Stimulated activated CD8-positive, alpha-beta memory T cell treated with anti-CD3 and anti-CD28 coated beads, Interleukin-4, amount 100 ng/mL, for 1 hour (primary cell): ENCODE measurements at regions not wholly inside any gene's neighbourhood (a gene's known extent, or its start where the extent isn't known, plus 50 kb on each side); places are given as distances from the start of the nearest gene placed in this dataset.
"Not testable (repeated sequence)": the region's sequence is repeated elsewhere in the genome, so short reads cannot be mapped to it uniquely, and the experiment has no call there.

Source experiments
- DNase-seq, 2 donors: peaks; one replicate each; pipeline ENCODE4 v3.0.0-alpha.2; 2020; ENCODE audit warnings: low read depth in 2 of 2, low spot score in 1 of 2

DNA sequence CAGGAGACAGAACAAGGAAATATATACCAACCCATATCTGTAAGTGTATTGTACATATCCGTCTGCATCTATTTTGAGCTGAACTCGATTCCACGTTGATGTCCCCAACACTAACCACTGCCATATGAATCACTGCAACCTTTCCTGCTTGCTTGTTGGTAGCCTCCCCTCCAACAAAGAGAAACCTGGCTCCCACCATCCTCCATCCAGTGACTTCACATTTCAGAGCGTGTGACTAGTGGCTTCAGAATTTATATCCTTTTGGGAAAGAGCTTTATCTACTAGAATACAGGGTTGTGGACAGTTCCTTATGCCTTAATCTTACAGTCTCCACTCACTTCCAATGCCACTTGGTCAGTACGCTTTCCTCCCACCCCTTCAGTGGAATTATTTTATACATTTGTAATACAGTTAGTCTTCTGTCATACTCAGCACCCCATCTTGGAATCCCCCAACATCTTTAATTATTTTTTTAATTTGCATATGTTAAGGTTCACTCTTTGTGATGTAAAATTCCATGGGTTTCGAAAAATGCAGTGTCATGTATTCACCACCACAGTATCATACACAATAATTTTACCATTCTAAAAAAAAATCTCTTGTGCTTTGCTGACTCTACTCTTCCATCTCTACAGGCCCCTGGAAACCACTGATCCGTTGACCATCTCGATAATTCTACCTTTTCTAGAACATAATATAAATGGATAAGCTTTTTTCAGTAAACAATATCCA, 264.7 kb downstream of the BCL2L11 start:
- not testable (repeated sequence) for DNase-seq

DNA sequence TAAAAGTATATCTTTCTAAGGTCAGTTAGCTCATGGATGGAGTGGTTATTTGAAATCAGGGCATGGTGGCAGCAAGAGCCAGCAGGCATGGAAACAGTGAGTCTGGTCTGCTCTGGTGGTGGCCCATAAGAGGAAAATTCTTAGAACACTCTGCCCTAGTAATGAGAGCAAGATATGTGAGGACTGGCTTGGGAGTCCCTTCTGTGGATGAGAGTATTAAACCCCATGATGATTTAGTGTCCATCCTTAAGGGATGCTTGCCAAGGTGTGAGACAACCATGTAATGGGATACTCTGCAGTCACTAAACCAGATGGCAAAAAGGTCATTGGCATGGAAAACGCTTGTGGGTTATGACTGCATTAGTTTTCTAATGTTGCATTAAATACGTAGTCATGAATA, 269.9 kb downstream of the BCL2L11 start:
- DNase-seq, result not testable (repeated sequence)

DNA sequence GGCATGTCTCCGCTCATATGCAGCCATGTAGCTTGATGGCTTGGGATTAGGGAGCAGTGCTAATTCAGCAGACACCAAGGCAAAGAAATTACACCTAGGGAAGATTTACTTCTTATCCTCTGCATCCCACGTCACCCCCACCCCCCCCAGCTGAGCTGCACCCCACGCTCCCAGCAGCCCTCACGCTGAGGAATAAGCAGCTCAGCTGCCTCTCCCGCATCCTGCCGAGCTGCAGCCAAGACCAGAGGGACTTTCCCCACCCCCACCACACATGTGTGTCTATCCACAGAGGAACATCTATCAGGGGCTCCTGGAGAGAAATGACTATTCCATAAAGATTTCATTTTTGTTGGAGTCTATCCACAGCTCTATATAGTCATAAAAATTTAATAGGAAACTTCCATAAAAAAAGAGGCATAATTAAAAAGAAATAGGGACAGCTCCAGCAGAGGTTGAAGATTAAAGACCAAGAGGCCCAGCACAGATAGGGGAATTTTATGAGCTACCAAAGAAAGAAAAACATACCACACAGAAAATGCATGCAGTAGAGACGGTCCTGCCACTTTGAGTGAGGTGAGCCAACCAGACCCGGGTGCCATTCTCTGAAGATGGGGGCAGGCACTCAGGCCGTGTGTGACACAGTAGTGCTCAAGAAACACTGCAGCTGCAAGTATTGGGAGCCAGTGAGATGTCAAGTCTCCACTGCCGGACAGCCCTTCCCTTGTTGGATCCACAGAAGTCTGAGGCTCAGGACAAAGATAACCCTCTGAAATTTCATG, 274.8 kb downstream of the BCL2L11 start:
- not testable (repeated sequence) for DNase-seq

DNA sequence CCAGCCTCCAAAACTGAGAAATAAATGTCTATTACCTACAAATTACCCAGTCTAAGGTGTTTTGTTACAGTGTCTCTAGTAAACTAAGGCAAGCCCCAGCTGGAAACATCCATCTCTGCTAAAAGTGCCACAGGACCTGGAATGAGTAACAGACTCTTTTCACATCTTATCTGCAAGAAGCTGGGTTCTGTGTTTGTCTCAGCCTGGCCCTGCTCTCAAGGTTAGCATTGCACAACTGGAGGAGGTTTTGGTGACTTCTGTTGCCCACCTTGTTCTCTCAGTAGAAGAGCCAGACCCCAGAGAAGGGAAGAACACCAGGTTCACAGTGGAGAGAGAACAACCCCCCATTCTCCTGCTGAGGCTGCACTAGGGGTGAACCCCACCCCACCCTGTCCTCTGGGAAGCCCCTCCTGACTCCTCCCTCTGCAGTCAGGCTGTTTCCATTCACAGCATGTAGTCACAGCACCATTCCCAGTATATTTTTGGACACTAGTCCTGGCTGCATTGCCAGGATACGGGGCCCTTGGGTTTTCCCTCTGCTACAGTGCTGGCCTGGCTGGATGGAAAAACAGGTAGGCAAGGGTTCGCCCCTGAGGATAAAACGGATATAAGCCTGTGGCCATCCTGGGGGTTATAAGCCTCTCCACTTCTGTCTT, 280.0 kb downstream of the BCL2L11 start:
- not testable (repeated sequence) for DNase-seq

DNA sequence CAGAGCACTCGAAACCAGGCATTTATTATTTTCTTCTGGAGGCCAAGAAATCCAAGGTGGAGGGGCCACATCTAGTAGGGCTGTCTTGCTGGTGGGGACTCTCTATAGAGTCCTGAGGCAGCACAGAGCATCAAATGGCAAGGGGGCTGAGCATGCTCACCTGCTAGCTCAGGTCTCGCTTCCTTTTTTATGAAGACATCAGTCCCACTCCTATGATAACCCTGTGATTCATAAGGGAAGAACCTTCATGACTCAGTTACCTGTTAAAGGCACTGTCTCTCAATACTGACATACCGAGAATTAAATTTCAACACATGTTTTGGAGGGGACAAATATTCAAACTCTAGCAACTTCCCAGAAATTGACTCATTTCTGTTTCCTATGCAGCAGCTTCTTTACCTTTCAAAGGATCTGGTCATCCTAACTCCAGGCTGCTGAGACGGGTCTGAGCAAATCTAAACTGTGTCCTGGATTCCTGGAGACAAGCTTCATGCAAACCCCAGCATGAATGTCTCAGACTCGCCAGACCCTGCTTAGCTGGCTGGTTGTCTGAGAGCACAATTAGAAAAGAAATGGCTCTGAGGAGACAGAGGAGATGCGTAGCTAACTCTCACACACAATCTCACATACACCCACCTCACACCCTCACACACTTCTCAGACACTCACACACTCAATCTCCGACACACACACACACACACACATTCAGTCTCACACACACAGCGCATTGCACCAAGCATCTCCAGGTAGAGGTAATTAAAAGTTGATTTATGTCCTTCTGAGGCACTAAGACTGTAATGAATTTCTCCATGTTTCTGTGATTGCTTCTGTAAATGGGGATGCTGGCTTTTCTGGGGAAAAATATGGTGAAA, 280.8 kb downstream of the BCL2L11 start:
- not testable (repeated sequence) for DNase-seq

DNA sequence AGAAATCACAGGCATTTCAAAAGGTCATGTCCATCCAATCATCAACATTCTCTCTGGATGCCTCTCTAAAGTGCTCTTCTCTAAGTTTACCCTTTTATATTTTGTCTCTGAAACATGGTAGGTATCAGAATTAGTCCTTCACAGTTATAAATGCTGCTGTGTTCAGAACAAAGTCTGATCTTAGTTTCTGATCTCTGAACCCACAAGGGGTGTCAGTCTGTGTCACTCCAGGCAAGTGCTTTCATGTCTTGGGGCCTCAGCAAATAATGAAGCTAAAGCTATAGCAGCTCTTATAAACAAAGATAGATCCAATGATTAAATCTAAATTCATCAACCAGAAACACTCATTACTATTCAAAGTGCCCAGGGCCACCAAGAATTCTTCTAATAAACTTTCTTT, 281.7 kb downstream of the BCL2L11 start:
- not testable (repeated sequence) for DNase-seq

DNA sequence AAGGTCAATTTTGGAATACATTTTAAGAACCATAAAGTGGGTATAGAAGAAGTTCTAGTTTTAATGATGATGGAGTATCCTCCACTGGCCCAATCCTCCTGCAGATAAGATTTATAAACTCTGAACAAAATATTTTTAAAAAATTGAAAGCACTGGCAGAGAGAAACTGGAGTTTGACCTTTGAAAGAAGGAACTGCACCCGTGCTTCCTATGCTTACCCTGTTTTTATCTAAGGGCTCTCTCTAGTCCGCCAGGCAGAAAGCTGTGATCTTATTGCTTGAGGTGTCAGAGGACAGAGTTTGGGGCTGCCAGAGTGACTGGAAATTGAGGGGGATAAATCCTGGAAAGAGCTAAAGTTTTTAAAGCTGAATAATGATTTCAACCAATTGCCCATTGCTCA, 282.6 kb downstream of the BCL2L11 start:
- not testable (repeated sequence) for DNase-seq

DNA sequence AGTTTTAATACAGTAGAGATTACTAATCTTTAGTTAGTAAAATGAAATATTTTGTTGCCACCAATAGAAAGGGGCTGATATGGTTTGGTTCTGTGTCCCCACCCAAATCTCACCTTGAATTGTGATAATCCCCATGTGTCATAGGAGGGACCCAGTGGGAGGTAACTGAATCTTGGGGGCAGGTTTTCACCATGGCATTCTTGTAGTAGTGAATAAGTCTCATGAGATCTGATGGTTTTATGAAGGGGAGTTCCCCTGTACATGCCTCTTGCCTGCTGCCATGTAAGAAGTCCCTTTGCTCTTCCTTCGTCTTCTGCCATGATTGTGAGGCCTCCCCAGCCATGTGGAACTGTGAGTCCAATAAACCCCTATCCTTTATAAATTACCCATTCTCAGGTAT, 285.9 kb downstream of the BCL2L11 start:
- DNase-seq, result not testable (repeated sequence)

DNA sequence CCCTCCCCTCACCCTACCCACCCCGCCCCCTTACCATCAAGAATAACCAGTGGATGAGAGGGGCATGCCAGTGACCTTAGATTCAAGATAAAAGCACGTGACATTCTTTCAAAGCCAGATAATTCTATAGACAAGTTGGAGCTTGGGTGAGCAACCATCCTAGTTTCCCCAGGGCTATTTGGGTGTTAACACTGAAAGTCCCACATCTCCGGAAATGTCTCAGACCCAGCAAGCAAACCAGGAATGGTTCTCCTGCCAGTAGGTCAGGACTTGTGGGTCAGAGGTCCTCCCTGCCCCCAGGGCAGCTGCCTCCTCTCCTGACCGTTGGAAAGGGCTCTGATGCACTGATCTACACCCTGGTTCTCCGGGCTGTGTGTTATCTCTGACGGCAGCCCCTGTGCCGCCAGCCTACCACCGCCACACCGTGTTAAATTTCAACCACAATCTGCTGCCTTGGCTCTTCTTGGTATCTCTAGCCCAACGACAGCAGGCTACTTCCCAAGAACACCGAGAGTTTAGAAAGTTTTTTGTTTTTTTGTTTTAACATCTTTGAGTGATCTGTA, 287.0 kb downstream of the BCL2L11 start:
- not testable (repeated sequence) for DNase-seq

DNA sequence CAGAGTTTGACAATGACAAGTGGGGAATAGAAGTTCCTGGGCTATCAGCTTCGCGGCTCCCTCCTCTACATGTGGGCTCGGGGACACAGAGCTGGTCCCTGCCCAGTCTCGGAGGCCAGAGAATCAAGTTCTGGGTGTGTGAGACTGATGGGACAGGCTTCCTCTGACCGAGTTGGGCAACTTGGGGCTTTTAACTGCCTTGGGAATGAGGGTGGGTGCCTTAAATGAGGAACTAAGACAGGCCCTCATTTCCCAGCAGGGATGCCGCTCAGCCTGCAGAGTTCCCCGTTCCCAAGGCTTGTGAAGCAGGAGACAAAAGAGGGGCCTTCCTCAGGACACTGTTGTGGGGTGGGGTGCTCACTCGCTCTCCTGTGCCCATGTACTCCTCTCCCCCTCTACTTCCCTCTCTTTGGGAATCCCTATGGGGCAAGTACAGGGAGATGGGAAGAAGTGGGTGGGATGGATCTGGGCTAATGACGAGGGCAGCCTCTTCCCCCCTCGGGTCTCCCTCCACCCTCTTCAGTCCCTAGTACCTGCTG, 290.2 kb downstream of the BCL2L11 start:
- DNase-seq, result not testable (repeated sequence)

DNA sequence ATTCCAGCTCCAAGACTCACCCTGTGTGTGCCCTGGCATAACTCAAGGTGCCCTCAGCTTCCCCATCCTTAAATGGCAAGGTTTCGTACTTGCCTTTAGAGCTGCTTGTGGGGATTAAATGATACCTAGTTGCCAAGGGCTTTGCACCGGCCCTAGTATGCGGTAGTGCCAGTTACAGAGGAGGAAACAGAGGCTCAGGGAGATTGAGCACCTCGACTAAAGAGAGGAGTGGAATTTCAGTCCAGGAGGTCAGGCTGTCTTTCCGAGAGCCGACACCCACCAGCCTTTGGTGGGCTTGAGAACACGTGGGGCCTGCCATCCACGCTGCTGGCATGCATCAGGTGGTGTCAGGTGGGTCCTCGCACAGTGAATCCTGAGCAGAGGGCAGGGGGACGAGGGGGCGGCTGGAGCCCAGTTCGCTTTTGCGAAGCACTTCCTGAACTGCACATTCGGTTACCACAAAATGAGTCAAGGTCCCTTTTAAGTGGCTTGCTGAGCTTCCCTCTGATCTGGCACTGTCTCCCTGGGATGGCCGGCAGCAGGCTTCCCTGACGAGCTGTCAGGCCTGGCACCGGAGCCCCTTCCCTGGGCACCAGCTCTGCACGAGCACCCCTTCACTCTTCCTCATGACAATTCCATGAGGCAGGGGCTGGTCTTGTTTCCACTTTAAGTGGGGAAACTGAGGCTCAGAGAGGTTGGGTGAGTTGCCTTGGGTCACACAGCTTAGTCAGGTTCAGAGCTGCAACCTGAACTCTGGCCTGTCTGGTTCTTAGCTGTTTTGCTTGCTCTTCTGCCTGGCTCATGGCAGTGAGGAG, 291.4 kb downstream of the BCL2L11 start:
- DNase-seq, result not testable (repeated sequence)

DNA sequence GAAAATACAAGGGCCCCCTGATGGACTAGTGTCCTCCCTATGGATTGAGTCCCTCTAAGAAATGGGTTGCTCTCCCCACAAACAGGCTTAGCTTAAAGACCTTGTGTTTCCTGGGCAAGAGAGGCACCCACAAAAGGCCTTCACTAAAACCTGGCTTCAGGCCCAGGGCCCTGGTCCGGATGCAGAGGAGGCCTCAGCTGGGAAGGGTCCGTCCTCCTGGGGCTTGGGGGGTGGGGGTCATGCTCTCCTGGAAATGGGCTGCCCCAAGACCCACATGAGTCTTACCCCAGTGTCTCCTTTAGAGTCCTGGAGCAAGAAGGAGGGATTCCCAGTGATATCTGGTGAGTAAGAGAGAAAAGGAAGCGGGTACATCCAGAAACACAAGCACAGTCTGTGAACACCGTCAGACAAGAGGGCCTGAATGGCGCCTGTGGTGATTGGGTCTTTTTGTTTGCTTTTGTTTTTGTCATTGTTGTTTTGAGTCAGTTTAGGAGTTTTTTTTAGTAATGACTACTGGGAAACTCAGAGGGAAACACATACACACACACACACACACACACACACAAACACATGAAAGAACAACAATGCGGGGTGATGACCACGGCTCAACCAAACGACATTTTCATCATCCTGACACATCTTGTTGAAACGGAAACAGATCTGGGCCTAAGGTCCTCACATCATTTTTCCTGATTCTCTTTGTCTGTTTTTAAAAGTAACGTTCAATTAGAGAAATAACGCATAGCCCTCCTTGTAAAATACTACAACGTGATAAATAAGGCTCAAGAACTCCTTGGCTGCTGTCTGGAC, 292.3 kb downstream of the BCL2L11 start:
- DNase-seq, result not testable (repeated sequence)

DNA sequence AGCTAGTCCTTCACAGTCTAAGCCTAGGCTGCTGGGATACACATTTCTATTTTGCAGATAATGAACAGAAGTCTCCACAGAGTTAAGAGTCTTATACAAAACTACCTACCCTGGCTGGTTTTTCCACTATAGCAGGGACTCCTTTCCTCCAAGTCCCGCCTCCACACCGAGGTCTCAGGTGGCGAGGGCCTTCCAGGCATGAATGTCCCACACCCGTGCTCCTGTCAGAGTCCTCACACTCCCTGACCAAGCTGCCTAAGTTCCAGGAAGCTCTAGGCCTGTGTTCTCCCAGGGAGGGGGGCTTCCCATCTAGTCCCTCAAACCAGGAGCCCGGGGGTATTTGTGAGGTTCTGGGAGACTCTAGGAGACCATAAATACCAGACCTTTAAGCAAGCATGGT, 293.2 kb downstream of the BCL2L11 start:
- not testable (repeated sequence) for DNase-seq

DNA sequence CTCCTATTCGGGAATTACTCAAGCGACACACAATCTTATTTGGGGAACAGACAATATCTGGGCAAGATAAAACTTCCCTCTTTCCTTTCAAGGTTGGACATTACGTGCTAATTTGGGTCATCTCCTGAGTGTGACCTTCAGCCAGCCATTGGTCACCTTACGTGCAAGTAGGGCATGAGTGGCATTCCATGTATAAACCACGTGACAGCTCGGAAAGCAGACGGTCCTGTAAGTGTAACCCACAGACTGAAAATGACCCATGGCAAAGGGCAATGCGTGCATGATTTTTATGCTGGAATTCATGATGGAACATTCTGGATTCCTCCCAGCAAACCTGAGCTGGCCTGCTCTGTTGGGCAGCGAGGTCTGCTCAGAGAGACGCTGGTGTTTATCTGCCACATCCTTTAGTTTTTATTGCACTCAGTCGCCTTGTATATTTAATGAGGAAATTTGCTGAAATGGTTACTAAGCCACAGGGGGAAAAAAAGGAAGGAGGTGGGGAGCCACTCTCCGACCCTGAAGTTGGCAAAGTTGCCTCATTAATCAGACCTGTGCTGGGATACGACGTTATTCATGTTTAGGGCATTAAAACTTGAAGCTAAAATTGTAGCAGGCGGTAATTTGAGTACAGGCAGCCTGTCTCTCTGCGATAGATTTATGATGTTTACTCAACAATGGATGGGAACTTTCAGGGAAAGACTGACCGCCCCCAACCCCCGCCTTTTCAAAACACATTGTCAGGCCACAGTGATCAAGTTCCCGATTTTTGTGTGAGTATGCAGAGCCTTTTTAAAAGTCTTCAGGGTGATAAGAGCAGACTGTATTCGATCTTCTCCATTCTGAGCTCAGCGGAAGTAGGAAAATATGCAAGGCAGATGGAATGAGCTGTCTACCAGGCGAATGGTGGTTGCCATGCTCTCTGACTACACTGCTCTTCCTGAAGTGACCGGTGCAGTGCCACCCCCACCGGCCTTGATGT, 295.3 kb downstream of the BCL2L11 start:
- not testable (repeated sequence) for DNase-seq

DNA sequence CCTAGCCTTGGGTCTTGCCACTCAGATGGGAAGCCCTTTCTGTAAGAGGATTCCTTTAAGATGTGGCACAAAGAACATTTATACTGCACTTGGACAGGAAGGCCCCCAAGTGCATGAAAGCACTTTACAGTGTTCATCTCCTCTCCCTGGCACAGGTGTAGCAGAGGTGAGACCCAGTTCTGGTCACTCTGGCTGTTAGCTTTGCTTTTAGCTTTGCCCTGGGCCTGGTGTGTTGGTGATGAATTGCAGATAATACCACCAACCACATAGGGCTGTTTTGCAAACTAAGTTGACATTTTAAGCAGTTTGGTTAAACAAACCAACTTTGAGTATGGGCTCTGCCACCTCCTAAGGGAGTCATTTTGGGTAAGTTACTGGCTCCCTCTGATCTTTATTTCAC, 296.3 kb downstream of the BCL2L11 start:
- not testable (repeated sequence) for DNase-seq

DNA sequence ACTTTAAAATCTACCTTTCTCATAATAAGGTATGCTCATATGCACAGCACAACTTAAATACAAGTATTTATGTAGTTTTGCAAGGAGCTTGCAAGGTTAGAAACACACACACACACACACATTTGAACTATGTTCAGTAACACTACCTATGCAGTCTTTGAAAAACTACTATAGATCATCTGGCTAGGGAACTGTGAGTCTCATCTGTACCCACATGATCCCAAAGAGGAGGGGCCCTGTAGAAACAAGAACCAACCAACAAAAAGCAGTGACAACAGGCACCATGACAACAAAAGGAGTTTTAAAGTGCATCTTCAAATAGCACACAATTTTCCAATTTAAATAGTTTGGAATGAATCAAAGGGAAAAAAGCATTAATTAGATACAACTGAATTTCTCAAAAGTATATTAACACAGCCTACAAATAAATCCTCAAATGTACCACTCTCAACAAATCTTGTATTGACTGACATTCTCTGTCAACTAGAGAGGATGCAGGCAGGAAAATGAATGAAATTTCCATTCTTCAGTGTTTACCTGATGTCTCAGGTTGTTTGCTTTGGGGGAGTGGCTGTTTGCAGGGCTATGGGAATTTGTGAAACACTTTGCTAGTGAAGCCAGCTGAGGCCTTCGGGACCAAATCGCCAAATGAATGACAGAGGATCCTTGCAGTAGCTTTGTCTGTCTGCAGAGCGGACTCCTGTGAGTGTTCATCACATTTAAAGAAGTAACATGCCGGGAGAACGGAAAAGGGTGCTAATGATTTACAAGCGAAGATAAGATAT, 297.6 kb downstream of the BCL2L11 start:
- DNase-seq, result not testable (repeated sequence)

DNA sequence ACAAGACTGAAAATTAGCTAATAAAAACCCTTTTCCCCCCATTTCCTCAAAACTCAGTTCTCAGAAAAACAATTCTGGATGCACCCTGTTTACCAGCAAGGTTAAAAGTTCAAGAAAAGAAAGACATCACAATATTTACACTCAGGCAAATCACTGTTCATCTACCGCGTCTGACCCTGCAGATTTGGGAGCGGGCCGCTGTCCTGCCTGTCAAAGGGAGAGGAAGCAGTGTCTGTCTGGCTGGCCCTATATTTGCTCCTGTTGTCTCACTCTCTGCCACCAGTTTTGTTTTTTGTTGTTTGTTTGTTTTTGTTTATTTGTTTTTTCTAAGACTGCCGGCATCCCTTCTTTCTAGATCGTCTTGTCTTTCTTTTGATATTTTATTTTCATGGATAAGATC, 299.4 kb downstream of the BCL2L11 start:
- not testable (repeated sequence) for DNase-seq
